ENCODE measurements at regions not wholly inside any gene's neighbourhood (a gene's known extent, or its start where the extent isn't known, plus 50 kb on each side); places are given as distances from the start of the nearest gene placed in this dataset.
"Not testable (repeated sequence)": the region's sequence is repeated elsewhere in the genome, so short reads cannot be mapped to it uniquely, and the experiment has no call there.

DNA sequence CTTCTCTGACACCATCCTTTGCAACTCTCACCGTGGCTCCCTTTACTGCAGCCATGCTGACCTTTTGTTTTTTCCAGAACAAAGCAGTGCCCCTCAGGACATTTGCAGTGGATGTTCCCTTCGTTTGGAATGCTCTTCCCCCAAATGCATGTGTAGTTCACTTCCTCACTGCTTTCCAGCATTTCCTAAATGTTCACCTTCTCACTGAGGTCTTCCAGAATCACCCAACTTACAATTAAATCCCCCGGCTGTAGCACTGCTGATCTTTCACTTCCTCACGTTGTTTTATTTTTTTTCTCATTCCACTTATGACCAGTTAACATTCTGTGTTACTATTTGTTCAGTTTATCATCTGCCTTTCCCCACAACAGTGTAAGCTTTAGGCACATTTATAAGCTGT is 73.1 kb downstream of the GASK1B start:
- CTCF ChIA-PET, result no interaction called here
- POLR2A ChIA-PET, result no interaction called here

GRCh38 chr4:158098802-158099201 is 74.0 kb downstream of the GASK1B start:
- no peak for DNase-seq (ENCODE audit: low read depth)
- TF ChIP-seq CTCF (IDR thresholded peaks at IDR 0.05; ENCODE audit: insufficient read depth, low read depth, low read length), result no peak
- Histone ChIP-seq H3K27me3 (ENCODE audit: control insufficient read depth, insufficient read depth, low read length) (no peaks in the 10 kb centered on the region), H3K36me3 (ENCODE audit: control insufficient read depth, insufficient read depth, low read length) (no peaks in the 10 kb centered on the region), H3K4me3 (ENCODE audit: low read depth, low read length) (no peak overlapping the region)
- CTCF ChIA-PET, result interaction anchor here (1.3 kb wide), 1 partner anchor 19 kb away, joined by 3 read pairs; no protein-coding TSS in a partner anchor
- POLR2A ChIA-PET, result no interaction called here

More for the DNA sequence above, 73.1 kb downstream of the GASK1B start:
- TF ChIP-seq CTCF (IDR thresholded peaks at IDR 0.05; ENCODE audit: insufficient read depth, low read depth, low read length), result no peak
- Histone ChIP-seq H3K4me3 (ENCODE audit: low read depth, low read length) (no peak overlapping the region), H3K36me3 (ENCODE audit: control insufficient read depth, insufficient read depth, low read length) (no peaks in the 10 kb centered on the region), H3K27me3 (ENCODE audit: control insufficient read depth, insufficient read depth, low read length) (no peaks in the 10 kb centered on the region)
- DNase-seq (ENCODE audit: low read depth), result no peak

- Histone ChIP-seq H3K4me3 (ENCODE audit: low read depth, low read length) (no peak overlapping the region), H3K27me3 (ENCODE audit: control insufficient read depth, insufficient read depth, low read length) (no peaks in the 10 kb centered on the region), H3K36me3 (ENCODE audit: control insufficient read depth, insufficient read depth, low read length) (no peaks in the 10 kb centered on the region)
- CTCF ChIA-PET, result interaction anchor here (1.2 kb wide), 1 partner anchor 11 kb away, joined by 3 read pairs; no protein-coding TSS in a partner anchor
- DNase-seq (ENCODE audit: low read depth), result no peak
- TF ChIP-seq CTCF (IDR thresholded peaks at IDR 0.05; ENCODE audit: insufficient read depth, low read depth, low read length), result no peak
- POLR2A ChIA-PET, result no interaction called here
Observed at GRCh38 chr4:158094413-158095134, 78.3 kb downstream of the GASK1B start.

DNA sequence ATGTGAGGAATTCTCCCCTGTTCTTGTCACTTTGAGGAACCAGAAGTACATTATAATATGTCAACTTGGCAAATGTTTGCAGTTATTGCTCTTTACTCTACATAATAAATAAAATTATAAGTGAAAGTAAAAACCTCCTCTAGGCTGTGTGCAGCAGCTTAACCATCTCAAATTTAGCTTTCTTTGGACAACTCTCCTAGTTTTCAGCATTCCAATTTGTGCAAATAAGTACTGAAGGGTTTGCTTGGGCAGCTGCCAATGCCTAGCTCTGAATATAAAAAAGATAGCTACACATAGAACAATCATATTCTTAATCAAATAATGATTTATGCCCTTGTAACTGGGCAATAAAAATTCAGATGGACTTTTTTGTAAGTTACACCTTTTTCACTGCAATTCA is 82.5 kb downstream of the GASK1B start:
- POLR2A ChIA-PET, result no interaction called here
- CTCF ChIA-PET, result interaction anchor here (0.8 kb wide), 1 partner anchor 15 kb away, joined by 3 read pairs; no protein-coding TSS in a partner anchor
- no peaks in the 10 kb centered on the region for H3K36me3 ChIP-seq (ENCODE audit: control insufficient read depth, insufficient read depth, low read length)

GRCh38 chr4:158089897-158090296 is 82.9 kb downstream of the GASK1B start:
- H3K27me3 ChIP-seq (ENCODE audit: control insufficient read depth, insufficient read depth, low read length); H3K4me3 ChIP-seq (ENCODE audit: low read depth, low read length); DNase-seq (ENCODE audit: low read depth); H3K36me3 ChIP-seq (ENCODE audit: control insufficient read depth, insufficient read depth, low read length); POLR2A ChIA-PET: not testable (repeated sequence)
- CTCF ChIA-PET, result interaction anchor here (0.8 kb wide), 1 partner anchor 16 kb away, joined by 3 read pairs; no protein-coding TSS in a partner anchor

More for the DNA sequence above, 82.5 kb downstream of the GASK1B start:
- H3K4me3 ChIP-seq (ENCODE audit: low read depth, low read length), result no peak overlapping the region
- TF ChIP-seq CTCF (IDR thresholded peaks at IDR 0.05; ENCODE audit: insufficient read depth, low read depth, low read length), result no peak
- DNase-seq (ENCODE audit: low read depth), result no peak
- H3K27me3 ChIP-seq (ENCODE audit: control insufficient read depth, insufficient read depth, low read length), result no peaks in the 10 kb centered on the region

- no peak for TF ChIP-seq CTCF (IDR thresholded peaks at IDR 0.05; ENCODE audit: insufficient read depth, low read depth, low read length)
- DNase-seq (ENCODE audit: low read depth), result no peak
- no peak overlapping the region for H3K4me3 ChIP-seq (ENCODE audit: low read depth, low read length)
- POLR2A ChIA-PET, result no interaction called here
- no peaks in the 10 kb centered on the region for H3K36me3 ChIP-seq (ENCODE audit: control insufficient read depth, insufficient read depth, low read length)
- CTCF ChIA-PET, result no interaction called here
- no peaks in the 10 kb centered on the region for H3K27me3 ChIP-seq (ENCODE audit: control insufficient read depth, insufficient read depth, low read length)
Observed at GRCh38 chr4:158080354-158080753, 92.5 kb downstream of the GASK1B start.

Measured in BJ (cell line).